Renal pelvis (tissue), 1 donor: ENCODE measurements at regions not wholly inside any gene's neighbourhood (a gene's known extent, or its start where the extent isn't known, plus 50 kb on each side); places are given as distances from the start of the nearest gene placed in this dataset.

Experiments used
- DNase-seq: peaks from one replicate; pipeline ENCODE4 v3.0.0-alpha.2; 2013

- DNase-seq, result no peak
These were observed 129.8 kb downstream of the SATB1 start for GRCh38 chr3:18295171-18295920.

DNA sequence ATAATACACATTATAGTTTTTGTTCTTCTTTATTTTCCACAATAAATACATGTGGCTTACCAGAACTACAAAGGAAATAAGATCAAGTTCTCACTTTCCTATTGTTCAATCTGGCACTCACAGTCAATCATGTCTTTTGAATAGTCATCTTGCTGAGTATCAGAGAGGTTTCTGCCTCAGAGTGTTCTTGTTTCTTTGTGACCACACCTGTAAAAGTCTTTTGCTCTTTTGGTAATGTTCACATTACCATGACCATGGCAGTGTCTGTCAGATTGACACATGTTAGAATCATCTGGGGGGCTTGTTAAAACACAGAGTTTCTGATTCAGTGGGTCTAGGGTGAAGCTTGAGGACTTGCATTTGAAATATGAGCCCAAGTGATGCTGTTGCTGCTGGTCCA, 135.0 kb downstream of the SATB1 start:
- no peak for DNase-seq

- DNase-seq, result no peak
These were observed 136.9 kb downstream of the SATB1 start for GRCh38 chr3:18288243-18288642.

DNA sequence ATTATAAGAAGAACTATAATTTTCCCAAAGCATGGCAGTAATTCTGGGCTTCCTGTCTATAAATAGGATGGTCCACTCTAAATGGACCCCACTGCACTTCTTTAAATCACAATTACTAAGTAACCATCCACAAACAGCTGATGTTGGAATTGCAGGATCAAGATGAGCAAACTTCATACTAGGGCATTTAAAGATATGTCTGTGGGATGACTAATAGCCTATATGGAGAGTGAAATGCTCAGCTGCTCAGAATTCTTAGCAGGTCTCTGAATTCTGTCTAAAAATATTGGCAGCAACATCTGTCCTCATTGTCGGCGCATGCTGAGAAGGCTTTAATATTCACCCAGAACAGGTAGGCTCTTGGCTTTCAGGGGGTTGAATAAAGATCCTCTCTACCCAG, 140.4 kb downstream of the SATB1 start:
- no peak for DNase-seq

- no peak for DNase-seq
These were observed 141.5 kb downstream of the SATB1 start for GRCh38 chr3:18283680-18284079.

GRCh38 chr3:18282507-18282906, 142.6 kb downstream of the SATB1 start:
- DNase-seq, result no peak

DNA sequence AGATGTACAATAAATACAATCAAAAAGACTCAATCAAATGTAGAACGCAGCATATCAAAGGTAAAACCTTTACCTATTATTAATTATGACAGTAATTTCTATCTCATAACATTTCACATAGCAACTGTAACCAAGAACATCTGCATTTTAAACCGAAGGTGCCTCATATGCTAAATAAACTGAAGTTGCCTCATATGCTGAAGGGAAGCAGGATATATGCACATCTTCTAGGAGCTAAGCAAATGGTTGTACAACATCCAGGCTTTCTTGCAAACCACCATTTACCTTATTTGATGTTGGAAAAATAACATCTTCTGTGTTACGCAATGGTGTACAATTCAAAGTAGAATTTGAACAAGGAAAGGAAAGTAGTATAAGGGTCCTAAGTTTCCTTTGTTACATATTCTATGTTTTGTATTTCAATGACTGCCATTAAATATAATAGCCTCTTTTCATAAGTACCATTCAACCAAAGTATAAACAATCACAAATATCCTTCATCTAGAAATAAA, 145.9 kb downstream of the SATB1 start:
- no peak for DNase-seq

GRCh38 chr3:18264853-18265252, 160.3 kb downstream of the SATB1 start:
- DNase-seq, result no peak

GRCh38 chr3:18264361-18264760, 160.8 kb downstream of the SATB1 start:
- no peak for DNase-seq

DNA sequence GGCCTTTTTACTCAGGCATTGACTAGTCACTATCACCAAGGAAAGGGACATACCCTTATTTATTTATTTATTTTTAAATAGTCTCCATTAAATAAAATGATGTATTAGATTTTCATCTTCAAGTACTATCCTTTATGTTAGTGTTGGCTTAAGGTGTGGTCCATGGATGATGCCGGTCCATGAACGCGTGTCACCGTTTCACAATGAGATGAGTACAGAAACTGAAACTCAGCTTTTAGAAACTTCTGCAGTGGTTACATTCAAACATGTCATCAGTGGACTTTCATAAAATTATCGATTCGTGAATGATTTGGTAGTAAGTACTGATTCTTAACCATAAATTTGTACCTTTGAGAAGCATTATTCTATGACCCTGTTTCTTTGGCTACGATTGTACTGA, 166.6 kb downstream of the SATB1 start:
- DNase-seq, result no peak

DNA sequence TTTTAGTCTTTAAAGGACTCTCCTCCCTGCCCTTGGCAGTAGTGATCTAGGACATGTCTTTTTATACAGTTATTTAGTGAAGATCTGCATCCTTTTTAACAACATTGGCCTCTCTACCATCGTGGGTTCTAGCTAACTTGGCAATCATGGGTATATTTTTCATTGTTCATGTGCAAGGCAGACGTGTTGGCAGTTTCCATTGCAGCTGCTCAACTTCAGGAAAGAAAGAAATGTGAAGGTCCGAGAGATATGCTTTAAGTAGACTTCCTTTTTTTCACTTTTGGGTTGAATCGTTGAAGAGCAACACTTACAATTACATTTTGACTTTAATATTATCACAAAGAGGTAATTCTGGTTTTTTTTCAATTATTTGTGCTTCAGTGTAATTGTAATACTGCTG, 172.6 kb downstream of the SATB1 start:
- no peak for DNase-seq

GRCh38 chr3:18250991-18251390, 174.1 kb downstream of the SATB1 start:
- no peak for DNase-seq

DNA sequence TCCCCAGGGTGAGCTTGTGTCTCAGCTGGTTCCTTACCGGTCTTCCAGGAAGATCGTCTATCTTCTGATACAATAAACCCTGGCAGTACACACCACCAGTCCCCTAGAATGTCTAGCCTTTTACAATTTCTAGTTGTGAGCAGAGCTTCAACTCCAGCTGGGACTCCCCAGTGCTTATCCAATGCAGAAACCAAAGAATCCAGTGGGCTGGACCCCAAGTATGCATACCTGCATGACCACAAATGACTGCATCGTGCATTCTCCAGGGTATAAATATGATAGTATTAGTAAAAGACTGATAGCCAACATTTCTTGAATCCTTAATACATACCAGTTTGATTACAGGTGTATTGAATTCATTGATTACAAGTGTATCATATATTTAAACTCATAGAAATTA, 176.0 kb downstream of the SATB1 start:
- no peak for DNase-seq

DNA sequence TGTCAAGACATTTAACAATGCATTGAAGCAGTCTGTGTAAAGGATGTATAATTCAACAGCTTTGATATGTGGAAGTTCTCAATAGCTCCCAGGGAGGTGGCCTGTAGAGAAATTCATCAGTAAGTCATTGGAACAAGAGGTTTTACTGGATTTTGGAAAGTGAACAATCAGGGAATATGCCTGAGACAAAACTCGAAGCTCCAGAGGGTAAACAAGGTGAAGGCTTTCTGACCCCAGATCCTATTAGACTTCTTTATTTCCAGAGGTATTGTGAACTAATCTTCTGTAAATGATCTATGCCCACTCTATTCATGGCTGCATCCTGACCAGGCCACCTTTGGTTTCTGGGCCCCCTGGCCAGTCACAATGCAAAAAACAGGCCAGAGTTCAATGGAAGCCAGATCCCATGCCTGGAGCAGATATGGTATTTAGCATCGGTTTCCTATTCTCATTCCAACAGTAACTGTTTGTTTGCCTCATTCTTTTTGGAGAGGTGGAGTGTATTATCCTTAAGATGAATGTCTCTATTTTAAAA, 177.3 kb downstream of the SATB1 start:
- no peak for DNase-seq

DNA sequence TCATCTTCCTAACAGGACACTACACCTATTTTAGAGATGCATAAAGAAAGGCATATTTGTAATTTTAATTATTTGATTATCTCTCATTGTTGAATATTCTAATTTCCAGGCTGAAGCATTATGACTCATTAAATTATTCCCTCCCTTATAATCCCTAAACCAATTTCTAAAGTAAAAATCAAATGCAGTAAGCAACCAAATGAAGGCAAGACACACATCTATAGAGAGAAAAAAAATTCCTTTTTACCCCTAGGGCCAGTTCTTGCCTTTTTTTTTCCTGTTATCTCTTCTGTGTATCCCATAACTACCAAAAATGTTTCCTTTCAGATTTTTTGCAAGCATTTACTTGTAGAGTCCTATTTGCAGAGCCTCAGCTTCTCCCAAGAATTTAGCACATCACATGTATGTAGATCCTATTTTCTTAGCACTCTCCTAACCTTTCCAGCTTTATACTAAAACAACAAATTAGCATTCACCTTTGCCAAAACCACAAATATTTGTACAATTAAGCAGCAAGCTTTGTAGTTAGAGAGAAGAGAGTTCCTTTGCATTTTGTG, 177.9 kb downstream of the SATB1 start:
- DNase-seq, result no peak

DNA sequence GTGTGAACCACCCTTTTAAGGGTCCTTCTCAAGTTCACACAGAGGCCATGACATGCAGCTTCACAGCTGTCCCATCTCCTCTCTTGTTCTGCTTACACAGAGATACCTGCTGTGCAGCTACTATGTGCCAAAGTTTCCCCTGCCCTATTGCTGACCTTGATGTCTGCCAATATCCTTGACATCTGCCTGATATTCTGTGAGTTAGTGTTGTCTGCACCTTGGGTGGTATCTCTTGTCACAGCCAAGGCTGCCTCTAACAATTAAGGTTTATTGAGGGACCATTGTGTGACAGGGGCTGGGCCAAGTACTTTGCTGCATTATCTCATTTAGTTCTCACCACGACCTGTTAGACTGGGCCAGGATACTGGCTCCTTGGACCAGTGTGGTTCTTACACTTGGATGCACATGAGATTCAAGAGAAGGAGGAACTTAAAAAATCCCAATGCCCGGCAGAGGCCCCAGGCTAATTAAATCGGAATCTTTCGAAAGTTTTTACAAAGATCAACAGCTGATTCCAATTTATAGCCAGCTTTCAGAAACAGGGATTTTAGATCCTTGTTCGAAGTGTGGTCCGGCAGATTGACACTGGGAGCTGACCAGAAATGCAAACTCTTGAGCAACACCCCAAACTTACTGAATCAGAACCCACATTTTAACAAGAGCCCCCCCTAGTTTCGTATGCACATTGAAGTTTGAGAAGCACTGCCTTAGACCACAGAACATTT, 178.6 kb downstream of the SATB1 start:
- no peak for DNase-seq

DNA sequence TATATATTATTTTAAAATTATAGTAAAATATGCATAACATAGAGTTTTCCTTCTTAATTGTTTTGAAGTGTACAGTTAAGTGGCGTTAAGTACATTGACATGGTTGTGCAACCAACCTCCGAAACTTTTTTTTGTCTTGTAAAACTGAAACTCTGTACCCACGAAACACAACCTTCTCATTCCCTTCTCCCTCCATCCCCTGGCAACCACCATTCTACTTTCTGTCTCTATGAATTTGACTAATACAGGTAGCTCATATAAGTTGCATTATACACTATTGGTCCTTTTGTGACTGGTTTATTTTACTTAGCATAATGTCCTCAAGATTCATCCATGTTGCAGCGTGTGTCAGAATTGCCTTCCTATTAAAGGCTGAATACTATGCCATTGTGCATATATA, 179.4 kb downstream of the SATB1 start:
- no peak for DNase-seq

DNA sequence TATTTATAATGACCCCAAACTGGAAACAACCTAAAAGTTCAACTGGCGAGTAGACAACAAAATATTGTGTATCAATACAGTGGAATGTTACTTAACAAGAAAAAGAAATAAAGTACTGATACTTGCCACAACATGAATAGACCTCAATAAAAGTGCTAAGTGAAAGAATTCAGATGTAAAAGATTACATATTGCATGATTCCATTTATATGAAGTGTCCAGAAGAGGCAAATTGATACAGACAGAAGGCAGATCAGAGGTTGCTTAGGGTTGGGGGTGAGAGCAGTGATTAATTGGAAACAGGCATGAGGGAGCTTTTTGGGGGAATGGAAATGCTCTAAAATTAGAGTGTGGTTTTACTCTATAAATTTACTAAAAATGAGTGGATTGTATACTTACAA, 183.3 kb downstream of the SATB1 start:
- no peak for DNase-seq

- no peak for DNase-seq
These were observed 185.5 kb downstream of the SATB1 start for GRCh38 chr3:18239674-18240073.

DNA sequence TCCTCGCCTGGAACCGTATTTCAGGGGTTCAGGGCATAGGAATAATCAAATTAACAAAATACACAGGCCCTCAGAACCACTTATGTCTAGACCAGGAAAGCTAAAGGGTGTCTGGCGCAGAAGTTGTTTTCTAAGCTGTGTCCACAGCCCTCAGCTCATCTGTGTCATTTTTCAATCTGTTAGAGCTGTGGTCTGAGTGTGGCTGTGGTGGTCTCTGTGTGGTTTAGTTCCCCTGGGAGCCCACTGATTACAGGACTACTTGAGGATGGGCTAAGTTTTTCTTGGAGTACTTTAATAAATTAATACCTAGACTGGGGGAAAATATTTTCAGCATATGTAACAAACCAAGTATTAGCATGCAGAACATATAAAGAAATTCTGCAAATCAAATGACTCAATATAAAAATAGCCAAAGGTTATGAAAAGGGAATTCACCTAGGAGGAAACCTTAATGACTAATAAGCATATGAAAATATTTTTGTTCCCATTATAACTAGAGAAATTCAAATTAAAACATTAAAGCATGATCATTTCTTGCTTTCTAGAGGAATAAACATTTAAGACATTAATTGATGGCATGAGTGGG, 186.3 kb downstream of the SATB1 start:
- no peak for DNase-seq

GRCh38 chr3:18238332-18238731, 186.8 kb downstream of the SATB1 start:
- DNase-seq, result no peak

GRCh38 chr3:18237251-18238005, 187.7 kb downstream of the SATB1 start:
- no peak for DNase-seq
